HG02759 (cell line): ENCODE measurements at regions not wholly inside any gene's neighbourhood (a gene's known extent, or its start where the extent isn't known, plus 50 kb on each side); places are given as distances from the start of the nearest gene placed in this dataset.
"Not testable (repeated sequence)": the region's sequence is repeated elsewhere in the genome, so short reads cannot be mapped to it uniquely, and the experiment has no call there.

Experiments
- ATAC-seq: cut with Tn5 transposase; IDR thresholded peaks from one replicate; pipeline ENCODE4 v1.9.1; 2021; ENCODE audit warnings: mild to moderate bottlenecking, moderate library complexity; ENCODE audit not compliant: unreplicated experiment

DNA sequence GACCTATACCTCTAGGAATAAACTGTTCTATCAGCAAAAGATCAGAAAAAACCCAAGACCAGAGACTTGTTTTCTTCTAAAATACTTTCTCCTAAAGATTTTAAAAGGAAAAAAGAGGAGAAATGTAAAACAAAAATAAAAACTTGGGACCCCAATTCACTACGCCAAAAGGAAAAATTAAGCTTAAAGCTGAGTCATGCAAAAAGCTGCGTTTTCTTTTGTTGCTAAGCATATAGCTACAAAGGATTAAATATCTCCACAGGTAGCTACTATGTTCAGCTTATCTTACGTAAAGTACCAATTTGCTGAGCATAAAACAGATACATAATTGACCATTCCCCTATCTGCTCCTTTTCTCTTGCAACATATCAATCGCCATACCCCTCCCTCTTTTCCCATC lies 950.0 kb upstream of the NXPH2 start:
- ATAC-seq, result no peak

DNA sequence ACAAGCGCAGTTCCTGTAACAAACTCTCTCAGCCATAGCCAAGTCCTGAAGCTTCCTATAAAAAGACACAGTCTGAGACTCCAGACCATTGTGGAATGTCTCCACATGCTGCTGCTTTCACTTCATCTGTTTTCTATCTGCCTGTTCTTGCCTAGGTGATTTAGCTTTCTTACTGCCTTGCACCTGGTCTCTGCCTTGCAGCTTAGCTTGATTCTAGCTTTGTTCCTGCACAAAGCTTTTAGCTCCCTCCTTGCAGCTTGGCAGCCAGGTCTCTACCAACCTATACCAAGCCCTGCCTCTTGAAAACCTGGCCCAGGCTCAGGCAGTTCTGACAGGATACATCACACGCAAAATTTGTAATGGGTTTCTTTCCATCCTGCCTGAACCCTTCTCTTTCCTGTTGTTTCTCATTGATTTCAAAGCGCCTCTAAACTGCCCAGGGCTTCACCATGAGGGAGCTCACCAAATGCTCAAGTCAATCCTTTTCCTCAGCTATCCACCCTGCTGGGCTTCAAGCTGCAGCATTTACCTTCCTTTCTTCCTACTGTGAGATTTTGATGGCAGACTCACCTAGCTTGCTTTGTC lies 941.3 kb upstream of the NXPH2 start:
- ATAC-seq, result no peak

- ATAC-seq, result no peak
Observed at GRCh38 chr2:139720056-139720455, 939.9 kb upstream of the NXPH2 start.

- ATAC-seq, result no peak
Observed at GRCh38 chr2:139704606-139705005, 924.4 kb upstream of the NXPH2 start.

- no peak for ATAC-seq
Observed at GRCh38 chr2:139694327-139694726, 914.1 kb upstream of the NXPH2 start.

DNA sequence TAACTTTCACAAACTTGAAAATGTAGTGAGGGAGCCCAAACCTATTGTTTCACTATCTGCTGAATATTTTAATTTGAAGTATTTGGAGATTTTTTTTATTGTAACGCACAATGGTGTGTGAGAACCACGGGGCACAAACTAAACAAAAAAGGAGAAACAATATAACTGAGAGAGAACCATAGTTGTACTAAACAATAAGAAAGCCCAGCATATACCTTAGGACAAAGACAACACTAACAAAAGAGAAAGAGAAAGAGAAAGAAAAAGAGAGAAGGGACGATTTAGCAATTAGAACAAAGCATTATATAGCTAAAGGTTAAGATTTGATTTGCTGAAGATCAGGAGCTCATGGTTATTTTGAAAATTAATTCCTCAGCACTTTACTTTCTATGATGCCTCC lies 906.0 kb upstream of the NXPH2 start:
- ATAC-seq, result no peak

DNA sequence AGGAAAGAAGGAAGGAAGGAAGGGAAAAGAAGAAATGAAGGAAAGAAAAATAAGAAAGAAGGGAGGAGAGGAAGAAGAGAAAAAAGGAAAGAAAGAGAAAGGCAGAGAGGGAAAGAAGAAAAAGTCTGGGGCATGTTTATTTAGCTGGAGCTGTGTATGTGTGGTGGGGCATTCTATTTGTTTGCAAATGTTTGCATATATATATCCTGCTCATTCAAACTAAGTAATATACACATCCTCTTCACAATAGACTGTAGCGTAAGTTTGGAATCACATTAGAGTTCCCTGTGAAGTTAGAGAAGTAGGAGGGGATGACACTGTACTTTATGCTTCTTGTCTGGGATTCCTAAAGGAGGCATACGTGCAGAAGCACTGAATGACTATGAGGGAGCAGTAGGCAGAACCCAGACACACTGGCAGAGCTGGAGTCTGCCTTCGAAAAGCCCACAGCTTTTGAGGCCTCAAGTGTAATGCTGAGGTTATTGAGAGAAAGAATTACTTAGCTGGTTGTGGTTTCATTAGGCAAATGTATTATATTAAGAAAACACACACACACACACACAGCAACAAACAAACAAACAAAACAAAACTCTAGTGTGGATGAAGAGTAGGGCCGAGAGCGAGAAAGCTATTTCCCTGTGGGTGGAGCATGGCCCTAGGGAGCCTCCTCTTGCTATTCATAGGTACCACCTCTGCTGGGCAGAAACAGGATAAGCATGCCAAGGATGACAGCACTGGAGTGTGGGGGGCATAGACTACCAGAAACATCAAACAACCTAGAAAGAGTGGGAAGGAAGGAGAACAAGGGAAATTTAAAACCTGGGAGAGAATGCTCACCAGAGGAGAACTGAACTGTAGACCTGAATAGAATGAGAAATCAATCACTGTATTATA lies 905.1 kb upstream of the NXPH2 start:
- no peak for ATAC-seq

DNA sequence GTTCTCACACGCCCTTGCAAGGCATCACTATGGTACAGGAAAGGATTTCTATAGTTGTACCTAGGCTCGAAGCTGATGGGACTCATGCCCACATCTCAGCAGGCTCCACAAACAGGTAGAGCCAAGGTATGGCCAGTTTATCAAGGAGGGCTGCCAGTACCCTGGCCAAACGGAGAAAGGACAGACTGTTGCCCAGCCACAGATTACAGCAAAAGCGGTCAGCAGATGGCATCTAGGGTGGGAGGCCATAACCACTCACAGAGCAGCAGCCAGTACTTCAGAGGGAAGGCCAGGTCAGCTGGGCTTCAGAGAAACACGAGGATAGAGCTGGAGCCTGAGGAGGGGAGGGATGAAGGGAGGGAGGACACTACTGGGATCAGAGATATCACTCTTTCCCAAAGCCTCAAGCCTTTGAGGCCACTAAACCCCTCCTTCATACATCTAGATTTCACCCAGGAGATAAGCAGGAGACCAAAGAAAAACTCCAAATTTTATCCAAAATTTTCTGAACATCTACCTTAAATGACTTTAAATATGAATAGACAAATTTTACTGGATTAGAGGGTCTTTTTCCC lies 904.2 kb upstream of the NXPH2 start:
- no peak for ATAC-seq

- no peak for ATAC-seq
Observed at GRCh38 chr2:139674577-139674976, 894.4 kb upstream of the NXPH2 start.

DNA sequence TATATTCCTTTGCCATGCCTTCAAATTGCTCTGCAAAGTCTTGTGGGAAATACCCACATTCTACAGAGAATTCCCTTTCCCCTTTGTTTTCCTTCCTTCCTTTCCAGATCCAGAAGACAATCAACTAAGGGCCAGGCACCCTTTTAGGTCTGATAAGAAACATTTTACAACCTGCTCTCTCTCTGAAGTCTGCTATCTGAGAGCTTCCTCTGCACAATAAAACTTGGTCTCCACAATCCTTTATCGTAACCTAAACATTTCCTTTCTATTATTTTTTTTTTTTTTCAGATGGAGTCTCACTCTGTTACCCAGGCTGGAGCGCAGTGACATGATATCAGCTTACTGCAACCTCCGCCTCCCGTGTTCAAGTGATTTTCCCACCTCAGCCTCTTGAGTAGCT lies 893.3 kb upstream of the NXPH2 start:
- not testable (repeated sequence) for ATAC-seq

DNA sequence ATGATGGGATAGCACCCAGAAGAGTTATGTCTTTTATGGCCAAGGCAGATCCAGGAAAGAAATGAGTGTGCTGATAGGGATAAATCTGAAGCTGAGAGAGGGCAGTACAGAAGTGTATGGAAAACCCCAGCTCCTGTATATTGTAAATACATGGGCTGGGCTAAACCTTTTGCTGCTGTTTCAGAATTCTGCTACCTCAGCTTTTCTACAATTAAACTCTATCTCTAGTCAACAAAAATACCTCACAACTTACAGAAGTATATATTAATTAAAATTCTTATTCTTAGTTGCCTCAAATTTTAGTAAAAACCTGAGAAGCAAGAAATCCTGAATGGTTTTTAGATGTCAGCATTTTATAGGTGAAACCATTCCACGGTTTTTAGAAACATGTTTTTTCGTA lies 889.5 kb upstream of the NXPH2 start:
- ATAC-seq, result no peak

DNA sequence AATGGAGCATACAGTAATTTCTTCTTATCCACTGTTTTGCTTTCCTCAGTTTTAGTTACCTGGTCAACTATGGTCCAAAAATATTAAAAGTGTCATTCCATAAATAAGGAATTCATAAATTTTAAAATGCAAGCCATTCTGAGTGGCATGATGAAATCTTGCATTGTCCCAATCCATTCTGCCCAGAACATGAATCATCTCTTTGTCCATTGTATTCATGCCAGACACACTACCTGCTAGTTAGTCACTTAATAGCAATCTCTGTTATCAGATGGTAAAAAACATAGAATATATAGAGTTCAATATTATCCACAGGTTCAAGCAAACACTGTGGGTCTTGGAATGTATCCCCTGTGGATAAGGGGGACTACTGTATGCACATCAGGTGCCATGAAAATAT lies 872.2 kb upstream of the NXPH2 start:
- no peak for ATAC-seq

- no peak for ATAC-seq
Observed at GRCh38 chr2:139645617-139646016, 865.4 kb upstream of the NXPH2 start.

DNA sequence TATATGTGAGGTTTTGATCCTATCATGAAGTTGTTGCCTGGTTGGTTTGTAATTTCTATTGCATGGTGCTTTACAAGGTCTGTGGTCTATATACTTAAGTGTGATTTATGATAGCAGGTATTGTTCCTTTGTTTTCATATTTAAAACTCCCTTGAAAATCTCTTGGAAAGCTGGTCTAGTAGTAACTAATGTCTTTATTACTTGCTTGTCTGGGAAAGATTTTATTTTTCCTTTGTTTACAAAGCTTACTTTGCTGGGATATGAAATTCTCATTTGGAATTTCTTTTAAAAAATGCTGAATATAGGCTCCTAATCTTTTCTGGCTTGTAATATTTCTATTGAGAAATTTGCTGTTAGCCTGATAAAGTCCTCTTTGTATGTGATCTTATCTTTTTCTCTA lies 862.9 kb upstream of the NXPH2 start:
- no peak for ATAC-seq

DNA sequence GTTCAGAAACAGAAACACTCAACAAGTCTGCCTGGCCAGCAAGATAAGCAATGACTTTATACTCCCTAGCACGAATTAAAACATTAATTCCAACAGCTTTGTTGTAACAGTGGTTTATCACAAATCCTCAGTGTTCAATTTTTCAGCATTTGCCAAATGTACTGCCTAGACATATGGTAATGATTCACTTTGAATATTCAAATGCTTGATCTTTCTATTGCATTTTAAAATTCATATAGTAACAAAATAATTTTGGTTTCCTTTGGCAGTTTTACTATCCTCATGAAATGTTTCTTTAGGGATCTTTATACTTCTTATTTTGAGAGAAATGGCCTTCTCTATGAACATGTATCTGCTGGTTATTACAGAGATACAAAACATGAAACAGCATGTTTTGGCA lies 851.8 kb upstream of the NXPH2 start:
- ATAC-seq, result no peak

GRCh38 chr2:139628931-139629330 lies 848.7 kb upstream of the NXPH2 start:
- ATAC-seq, result no peak

GRCh38 chr2:139626128-139626527 lies 845.9 kb upstream of the NXPH2 start:
- ATAC-seq, result no peak

DNA sequence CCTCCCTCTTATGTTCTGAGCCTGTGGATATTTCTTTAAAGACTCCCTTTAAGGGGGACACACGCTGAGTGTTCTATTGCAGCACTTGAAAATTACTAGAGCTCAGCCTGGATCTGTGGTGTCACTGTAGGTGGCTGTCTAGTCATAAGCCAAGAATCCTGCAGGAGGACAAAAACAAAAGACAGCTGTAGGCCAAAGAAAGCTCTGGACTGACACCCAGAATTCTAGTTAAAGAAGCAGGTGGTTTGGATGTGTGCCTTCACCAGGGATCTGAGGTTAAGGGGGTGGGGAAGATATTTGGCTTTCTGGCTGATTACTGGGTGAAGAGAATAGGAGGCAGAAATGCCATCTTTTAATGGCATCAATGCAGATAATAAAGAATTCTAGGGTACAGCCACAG lies 842.5 kb upstream of the NXPH2 start:
- no peak for ATAC-seq

DNA sequence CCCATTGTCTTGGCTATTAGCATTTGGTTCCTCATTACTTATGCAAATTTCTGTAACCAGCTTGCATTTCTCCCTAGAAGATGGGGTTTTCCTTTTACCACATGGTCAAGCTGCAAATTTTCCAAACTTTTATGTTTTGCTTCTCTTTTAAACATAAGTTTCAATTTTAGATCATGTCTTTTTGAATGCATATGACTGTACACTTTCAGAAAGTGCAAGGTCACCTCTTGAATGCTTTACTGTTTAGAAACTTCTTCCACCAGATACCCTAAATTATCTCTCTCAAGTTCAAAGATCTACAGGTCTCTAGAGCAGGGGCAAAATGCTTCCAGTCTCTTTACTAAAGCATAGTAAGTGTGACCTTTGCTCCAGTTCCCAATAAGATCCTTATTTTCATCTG lies 837.6 kb upstream of the NXPH2 start:
- no peak for ATAC-seq

DNA sequence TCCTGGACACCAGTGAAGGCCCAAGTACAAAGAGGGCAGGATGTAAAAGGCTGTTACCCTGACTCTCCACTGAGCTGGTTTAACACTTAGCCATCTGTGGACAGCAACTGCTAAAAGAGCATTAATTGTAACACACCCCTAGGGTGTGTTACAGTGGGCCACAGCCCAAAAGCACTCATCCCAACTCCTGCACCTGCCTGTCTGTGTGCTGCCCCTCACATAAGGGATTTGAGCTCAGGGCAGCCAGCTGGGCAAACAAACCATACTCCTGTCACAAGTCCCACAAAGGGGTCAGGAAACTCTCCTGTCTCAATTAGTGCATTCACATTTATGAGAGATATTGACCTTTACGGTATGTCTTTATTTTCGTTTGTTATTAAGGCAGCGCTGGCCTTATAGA lies 833.1 kb upstream of the NXPH2 start:
- no peak for ATAC-seq

- no peak for ATAC-seq
Observed at GRCh38 chr2:139610512-139610911, 830.3 kb upstream of the NXPH2 start.

GRCh38 chr2:139609109-139609508 lies 828.9 kb upstream of the NXPH2 start:
- no peak for ATAC-seq
